Stimulated activated CD4-positive, alpha-beta T cell treated with anti-CD3 and anti-CD28 coated beads, Interleukin-4, amount 100 ng/mL, for 48 hours (primary cell): ENCODE measurements at regions not wholly inside any gene's neighbourhood (a gene's known extent, or its start where the extent isn't known, plus 50 kb on each side); places are given as distances from the start of the nearest gene placed in this dataset.
"Not testable (repeated sequence)": the region's sequence is repeated elsewhere in the genome, so short reads cannot be mapped to it uniquely, and the experiment has no call there.

Experiments
- DNase-seq, 2 donors: peaks; one replicate each; pipeline ENCODE4 v3.0.0-alpha.2; 2020; ENCODE audit warnings: low read depth in 2 of 2

DNA sequence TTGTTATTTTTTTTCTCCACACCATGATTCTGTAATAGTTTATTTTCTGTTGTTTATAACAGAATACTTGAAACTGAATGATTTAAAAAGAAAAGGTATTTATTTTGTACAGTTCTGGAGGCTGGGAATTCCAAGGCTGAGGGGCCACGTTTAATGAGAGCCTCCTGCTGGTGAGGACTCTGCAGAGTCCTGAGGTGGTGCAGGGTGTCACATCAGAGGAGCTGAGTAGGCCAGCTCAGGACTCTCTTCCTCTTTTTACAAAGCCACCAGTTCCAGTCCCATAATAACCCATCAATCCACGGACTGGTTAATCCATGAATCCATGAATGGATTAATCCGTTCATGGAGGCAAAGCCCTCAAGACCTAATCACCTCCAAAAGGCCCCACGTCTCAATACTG is 71.6 kb downstream of the TFAP2A start:
- DNase-seq: no peak

DNA sequence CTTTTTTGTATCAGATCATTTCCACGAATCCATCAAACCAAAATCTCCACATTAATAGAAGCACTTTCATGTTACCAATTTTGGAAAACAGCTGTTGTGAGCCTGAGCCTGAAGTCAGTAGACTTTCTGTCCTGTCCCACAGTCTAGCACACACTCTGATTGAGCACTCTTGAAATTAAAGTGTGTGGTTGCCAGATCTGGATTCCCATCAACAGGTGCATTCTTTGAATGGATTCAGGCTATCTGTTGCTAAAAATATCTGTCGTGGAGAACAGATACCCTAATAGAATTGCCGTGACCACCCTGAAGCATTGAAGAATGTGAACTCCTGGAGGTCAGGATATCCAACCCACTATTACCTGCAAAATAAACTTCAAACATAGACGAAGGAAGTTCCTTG is 73.3 kb downstream of the TFAP2A start:
- no peak for DNase-seq

DNA sequence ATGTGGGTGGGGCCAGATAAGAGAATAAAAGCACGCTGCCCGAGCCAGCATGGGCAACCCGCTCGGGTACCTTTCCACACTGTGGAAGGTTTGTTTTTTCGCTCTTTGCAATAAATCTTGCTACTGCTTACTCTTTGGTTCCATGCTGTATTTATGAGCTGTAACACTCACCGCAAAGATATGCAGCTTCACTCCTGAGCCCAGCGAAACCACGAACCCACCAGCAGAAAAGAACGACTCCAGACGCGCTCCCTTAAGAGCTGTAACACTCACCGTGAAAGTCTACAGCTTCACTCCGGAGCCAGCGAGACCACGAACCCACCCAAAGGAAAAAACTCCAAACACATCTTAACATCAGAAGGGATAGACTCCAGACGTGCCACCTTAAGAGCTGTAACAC is 76.7 kb downstream of the TFAP2A start:
- no peak for DNase-seq

- not testable (repeated sequence) for DNase-seq
Observed at GRCh38 chr6:10337376-10337775, 77.5 kb downstream of the TFAP2A start.

GRCh38 chr6:10332111-10332510 is 82.8 kb downstream of the TFAP2A start:
- no peak for DNase-seq

- no peak for DNase-seq
Observed at GRCh38 chr6:10331334-10331968, 83.4 kb downstream of the TFAP2A start.

DNA sequence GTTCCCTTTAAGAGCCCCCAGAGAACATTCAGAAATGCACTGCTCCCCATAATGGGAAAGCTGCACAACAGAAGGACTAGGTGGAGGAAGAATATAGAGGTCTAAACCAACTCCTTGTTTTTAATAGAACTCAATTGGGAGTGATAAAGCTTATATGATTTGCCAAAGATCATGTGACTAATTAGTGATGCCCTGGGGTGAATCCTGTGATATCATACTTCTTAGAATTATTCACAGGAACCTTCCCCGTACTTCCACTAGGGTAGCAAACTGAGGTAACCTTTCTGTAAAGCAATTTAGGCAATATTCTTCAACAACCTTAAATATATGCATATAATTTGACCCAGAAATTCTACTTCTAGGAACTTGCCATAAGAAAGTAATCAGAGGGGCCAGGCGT is 84.4 kb downstream of the TFAP2A start:
- no peak for DNase-seq

DNA sequence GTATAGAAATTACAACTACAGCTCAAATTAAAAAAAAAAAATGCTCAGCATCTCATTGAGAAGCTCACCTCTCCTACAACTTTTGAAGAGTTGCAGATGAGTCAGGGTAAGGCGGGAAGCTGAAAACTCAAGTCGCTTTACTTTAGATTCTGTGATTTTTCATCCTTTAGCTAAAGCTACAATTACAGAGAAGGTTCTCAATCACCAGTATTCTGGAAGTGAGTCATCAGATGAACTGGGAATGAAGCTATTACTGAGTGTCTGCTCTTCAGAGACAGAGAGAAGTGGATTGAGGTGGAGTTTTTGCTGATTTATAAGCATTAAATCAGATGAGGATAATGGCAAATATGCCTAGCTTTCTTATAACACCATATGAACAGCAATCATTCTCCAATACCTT is 91.9 kb downstream of the TFAP2A start:
- DNase-seq: no peak

GRCh38 chr6:10320291-10320690 is 94.6 kb downstream of the TFAP2A start:
- DNase-seq: no peak

DNA sequence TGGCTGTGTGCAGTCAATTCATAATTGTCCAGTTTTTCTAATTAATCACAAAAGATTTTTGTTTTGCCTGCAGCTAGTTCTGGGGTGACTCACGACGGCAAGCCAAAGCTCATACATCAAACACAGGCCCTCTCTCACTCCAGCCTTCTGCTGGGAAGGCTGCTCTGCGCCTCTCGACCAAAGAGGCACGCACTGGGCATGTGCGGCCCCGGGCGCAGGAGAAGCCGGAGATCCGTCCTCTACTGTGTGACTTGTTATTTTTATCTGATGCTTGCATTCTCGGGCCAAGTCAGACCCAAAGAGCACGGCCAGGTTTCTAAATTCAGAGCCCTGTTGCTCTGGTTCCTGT is 98.5 kb downstream of the TFAP2A start:
- no peak for DNase-seq

- no peak for DNase-seq
Observed at GRCh38 chr6:10315658-10316372, 99.1 kb downstream of the TFAP2A start.

DNA sequence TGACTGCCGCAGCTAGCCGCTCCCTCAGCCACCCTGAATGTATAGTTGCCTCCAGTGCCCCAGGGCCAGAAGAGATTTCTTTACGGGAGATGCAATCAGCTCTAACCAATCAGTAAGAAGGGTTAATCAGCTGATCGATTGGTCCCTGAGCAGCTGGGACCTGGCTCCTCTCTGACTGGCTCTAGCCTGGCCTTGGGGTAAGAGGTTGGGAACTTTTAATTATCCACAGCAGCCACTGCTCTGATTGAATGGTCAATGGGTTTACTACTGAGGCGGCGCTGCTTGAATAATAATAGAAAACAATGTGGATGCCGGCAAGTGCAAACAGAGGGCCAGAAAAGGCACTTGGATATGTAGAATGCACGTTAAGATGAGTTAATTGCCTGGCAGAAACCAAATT is 99.8 kb downstream of the TFAP2A start:
- DNase-seq: no peak

GRCh38 chr6:10314163-10314955 is 100.5 kb downstream of the TFAP2A start:
- DNase-seq: no peak

DNA sequence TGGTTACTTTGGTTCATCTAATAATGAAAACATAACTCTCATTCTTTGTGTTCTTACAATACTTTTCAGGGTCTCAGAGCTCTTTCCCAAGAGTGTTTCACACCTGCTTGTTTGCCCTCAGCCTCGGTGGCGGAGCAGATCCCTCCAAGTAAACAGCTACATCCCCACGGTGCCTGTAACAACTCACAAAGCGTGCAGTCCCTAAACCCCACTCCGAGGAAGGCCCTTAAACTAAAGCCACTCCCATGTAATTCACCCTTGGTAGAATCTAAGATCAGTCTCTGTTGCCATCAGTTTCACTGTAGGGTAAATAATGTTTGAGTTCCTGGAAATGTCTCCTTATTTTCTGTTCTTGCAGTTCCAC is 101.1 kb downstream of the TFAP2A start:
- no peak for DNase-seq

- DNase-seq: no peak
Observed at GRCh38 chr6:10312445-10312844, 102.4 kb downstream of the TFAP2A start.

GRCh38 chr6:10311546-10312405 is 103.1 kb downstream of the TFAP2A start:
- DNase-seq: not testable (repeated sequence)

- no peak for DNase-seq
Observed at GRCh38 chr6:10310826-10311225, 104.0 kb downstream of the TFAP2A start.

- no peak for DNase-seq
Observed at GRCh38 chr6:10310330-10310653, 104.6 kb downstream of the TFAP2A start.

DNA sequence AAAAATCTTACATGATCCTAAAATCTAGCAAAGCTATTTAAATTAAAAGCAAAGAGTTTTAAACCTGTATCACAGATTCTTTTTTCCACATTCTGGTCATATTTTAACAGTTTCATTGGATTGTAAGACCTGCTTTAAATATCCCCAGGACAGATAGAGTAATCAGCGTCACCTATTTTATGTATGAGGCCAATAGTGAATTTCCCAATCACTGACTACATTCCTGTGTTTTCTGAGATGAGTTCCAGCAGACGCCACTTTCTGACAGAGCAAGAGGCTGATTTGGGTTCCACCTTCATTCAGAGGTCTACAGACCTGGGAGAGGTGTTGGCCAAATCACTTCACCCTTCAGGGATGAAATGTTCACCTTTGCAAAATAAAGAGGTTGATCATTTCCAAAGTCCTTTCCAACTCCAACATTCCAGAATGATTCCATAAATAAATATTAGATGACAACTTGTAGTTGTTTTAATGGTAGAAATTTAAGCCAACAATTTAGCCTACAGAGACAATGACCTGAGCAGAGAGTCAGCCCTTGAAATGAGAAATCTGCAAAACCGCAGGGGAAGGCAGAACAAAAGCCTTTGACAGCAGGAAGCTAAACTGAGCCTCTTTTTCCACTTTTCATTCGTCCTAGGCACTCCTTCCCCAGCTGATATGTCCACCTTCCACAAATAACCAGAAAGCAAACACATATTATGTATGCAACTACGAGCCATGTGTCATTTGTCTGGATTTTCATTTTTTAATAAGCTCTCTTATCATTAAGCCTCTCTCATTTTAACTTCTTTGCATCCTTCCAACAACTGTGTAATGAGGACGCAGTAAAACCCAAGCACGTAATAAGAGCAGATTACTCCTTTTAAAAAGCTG is 105.2 kb downstream of the TFAP2A start:
- DNase-seq: no peak

DNA sequence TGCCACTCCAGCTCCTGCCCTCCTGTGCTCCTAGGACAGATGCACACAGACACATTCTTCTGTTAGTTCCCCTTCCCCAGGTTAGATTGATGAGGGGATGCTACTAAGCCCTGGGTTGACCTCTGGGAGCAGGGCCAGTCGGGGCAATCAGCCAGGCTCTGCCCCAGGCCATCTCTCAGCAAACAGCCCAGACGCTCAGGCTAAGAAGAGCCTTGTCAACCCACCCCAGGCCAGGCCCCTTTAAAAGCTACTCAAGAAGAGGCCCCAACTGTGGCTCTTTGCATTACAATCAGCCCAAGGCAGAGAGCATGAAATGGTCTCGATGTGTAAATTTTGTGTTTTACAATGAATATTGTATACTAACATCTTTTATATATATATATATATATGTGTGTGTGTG is 107.4 kb downstream of the TFAP2A start:
- no peak for DNase-seq

- no peak for DNase-seq
Observed at GRCh38 chr6:10307028-10307427, 107.8 kb downstream of the TFAP2A start.
